Activated CD4-positive, alpha-beta T cell treated with anti-CD3 and anti-CD28 coated beads, Interleukin-2, amount 50 U/mL, for 48 hours (primary cell): ENCODE measurements at regions not wholly inside any gene's neighbourhood (a gene's known extent, or its start where the extent isn't known, plus 50 kb on each side); places are given as distances from the start of the nearest gene placed in this dataset.

Experiments used
- DNase-seq, 2 experiments: peaks; one replicate each; pipeline ENCODE4 v3.0.0-alpha.2; 2020

GRCh38 chr4:147054228-147054872 lies 108.7 kb upstream of the TTC29 start:
- DNase-seq = no peak

GRCh38 chr4:147056940-147057610 lies 111.4 kb upstream of the TTC29 start:
- DNase-seq = no peak

- DNase-seq = no peak
Observed at GRCh38 chr4:147057611-147058190, 112.0 kb upstream of the TTC29 start.

DNA sequence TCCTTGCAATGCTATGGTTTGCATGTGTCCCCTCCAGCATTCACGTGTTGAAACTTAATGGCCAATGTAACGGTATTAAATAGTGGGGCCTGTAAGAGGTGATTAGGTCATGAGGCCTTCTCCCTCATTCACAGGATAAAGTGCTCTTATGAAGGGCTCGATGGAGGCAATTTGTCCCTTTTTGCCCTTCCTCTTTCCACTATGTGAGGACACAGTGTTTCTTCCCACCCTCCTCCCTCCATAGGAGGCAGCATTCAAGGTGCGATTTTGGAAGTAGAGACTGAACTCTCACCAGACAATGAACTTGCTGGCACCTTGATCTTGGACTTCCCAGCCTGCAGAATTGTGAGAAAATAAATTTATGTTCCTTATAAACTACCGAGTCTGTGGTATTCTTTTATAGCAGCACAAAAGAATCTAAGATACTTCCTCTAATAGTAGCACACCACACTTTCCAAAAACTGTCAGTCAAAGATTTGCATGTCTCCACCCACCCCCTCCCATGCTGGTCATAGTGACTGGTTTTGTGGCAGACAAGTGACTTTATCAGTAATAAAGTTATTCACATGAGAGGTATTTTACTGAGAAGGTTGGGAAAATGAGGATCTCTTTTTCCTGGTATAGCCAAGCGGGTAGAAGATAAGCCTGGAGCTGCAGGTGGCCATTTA lies 113.5 kb upstream of the TTC29 start:
- DNase-seq = no peak

GRCh38 chr4:147060151-147060931 lies 114.7 kb upstream of the TTC29 start:
- no peak for DNase-seq

DNA sequence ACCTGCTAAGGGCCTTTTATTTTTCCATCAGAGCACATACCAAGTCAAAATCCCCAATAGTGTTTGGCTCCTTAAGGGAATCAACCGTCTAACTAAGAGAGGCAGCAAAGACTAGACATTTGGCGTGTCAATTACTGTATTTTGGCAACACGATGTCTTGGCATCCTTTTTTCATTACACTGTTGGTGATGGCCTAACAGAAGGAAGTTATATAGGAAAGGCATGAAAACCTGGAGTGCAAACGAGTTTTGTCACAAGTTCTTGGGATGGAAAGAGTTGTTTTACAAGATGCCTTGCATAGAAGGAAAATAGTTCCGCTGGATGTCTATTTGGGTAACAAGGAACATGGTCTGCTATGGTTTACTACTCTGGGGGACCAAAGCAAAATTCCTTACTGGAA lies 119.2 kb upstream of the TTC29 start:
- DNase-seq = no peak

GRCh38 chr4:147068564-147068963 lies 122.9 kb upstream of the TTC29 start:
- no peak for DNase-seq

GRCh38 chr4:147071209-147071740 lies 125.6 kb upstream of the TTC29 start:
- DNase-seq = no peak

DNA sequence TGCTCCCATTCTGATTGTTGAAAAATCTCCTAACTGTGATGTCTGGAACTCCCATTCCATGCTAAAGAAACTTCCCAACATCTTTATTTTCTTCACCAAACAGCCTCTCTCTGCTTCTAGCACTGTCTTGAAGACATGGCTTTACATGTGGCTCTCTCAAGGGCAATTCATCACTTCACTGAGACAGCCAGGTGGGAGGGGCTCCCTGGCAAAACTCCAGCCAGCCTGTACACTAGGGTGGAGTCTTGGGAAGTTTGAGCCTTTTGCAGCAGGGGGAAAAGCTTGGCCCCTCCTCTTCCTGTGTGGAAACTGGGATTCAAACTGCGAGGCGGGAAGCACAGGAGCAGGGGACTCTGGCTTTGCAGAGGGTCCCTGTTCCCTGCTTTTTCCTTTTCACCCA lies 130.5 kb upstream of the TTC29 start:
- DNase-seq = no peak

GRCh38 chr4:147076728-147077127 lies 131.1 kb upstream of the TTC29 start:
- DNase-seq = no peak

- no peak for DNase-seq
Observed at GRCh38 chr4:147078362-147078761, 132.7 kb upstream of the TTC29 start.

DNA sequence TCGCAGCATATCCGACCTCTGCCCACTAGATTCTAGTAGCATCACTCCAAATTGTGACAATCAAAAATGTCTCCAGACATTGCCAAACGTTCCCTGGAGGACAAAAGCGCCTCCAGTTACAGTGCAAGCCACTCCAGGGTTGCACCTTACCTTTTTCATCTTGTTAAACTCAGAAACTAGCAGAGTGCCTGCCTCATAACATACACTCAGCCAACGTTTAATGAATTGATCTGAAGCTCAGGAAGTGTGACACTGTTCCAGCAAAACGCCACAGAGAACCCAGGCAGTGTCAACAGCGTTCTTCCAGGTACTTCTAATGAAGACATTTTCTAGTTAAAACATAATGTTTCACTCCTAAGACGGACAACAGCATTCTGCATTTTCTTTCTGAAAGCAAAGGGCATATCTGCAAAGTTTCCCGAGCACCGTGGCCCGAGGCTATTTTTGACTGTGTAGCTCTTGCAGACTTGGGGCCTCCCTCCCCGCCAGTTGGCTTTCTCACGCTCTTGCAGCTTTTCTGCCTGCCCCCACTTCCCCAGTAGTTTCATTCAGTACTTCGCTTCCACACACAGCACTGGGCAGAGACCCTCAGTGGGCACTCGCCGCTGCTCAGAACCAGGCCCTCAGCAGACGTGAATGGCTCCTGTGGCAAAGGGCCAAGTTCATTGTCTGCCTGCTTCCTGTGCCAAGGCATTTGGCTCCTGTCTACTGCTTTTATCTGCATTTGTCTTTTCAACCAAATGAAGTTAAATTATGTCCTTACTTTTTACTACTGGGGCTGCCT lies 133.4 kb upstream of the TTC29 start:
- no peak for DNase-seq

GRCh38 chr4:147084861-147085260 lies 139.2 kb upstream of the TTC29 start:
- no peak for DNase-seq

DNA sequence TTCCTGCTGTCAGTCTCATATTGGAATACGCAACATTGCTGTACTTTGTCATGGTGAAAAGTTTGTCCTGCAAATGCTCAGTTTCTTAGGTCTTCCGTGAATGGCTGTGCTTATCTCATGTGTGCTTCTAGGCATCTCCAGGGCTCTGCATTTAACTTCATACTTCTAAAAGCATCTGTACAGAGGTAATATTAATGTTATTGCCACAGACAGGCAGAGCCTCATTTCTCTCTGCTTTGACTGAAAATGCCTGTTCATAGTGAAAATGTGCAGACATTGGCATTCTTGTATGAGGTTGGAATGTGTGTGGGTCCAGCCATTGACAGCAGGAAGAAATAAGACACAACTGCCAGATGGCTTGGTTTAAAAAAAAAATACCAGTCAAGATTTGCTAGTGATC lies 140.1 kb upstream of the TTC29 start:
- DNase-seq = no peak

GRCh38 chr4:147088146-147088545 lies 142.5 kb upstream of the TTC29 start:
- DNase-seq = no peak

DNA sequence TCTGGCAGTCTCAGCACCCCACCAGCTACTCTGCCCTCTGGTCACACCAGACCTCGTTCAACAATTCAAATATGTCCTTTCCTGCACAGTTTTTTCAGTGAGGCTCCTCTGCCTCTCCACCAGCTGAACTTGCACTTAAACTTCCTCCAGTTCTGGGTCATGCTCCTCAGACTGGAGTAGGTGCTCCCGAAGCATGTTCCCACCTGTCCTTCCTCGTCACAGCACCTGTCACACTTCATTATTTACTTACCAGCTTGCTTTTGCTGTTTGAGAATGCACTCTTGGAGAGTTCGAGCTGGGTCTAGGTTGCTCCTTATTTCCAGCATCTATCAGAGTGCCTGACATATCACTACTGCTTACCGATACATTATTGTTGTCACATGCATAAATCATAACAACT lies 144.8 kb upstream of the TTC29 start:
- DNase-seq = no peak

DNA sequence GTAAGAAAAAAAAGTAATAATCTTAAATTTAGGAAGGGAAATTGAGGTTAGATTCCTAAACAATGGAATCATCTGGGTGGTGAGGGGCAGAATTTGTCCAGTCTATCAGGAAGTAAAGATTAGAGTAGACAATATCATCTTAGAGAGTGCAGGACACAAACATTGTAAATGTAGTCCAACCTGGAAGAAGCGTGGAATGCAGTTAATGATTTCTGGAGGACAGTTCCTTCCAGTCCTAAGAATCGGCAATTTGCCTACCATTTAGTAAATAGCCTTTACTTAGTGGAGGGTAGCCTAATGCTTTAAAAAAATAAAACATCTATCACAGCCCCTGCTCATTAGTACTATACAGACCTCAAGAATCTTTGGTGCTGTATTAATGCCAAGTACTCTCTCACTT lies 147.5 kb upstream of the TTC29 start:
- no peak for DNase-seq

- no peak for DNase-seq
Observed at GRCh38 chr4:147094238-147094637, 148.6 kb upstream of the TTC29 start.

DNA sequence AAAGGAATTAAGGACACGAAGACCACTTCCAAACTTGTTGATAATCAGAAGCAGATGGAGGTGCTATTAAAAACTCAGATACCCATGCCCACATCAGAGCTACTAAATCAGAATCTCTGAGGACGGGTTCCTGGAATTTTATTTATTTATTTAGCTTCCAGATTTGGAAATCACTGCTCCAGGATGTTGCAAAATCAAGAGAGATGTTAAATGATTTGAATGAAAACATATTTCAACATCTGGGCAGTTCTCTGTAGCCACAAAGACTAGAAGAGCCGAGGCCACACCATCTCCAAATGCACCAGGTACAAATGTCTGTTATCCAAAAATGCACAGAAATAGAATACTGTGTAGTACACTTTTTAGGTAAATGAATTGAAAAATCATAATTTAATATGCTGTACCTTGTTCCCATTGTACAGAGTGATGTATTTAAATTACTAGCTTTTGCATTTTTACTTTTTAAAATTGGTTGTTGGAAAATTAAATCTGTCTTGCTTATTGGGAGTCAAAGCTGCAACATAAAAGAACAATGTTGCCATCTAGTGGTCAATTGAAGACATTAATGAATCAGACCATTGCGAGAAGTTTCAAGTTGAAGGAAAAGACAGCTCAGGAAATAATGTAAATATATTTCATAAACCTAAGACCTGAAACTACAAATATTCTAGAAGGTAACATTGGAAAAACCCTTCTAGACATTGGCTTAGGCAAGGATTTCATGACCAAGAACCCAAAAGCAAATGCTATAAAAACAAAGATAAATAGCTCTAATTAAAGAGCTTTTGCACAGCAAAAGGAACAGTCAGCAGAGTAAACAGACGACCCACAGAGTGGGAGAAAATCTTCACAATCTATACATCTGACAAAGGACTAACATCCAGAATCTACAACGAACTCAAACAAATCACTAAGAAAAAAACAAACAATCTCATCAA lies 151.3 kb upstream of the TTC29 start:
- DNase-seq = no peak

DNA sequence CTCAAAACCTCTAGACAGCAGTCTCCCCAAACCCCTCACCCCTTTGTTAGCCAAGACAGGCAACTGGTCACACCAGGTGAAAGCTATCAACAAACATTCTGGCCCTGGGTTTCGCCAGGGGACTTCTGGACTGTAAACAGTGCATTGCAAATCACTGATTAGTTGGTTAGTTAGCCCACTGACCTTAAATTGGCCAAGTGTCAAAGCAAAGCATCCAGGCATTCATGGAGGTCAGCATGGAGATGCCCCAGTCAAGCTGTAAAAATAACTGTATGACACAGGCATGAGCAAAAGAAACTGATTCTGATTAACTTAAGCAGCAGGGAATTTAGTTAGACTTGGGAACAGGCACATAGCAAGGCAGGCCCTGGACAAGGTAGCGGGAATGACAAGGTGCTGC lies 156.0 kb upstream of the TTC29 start:
- no peak for DNase-seq

GRCh38 chr4:147102596-147102995 lies 156.9 kb upstream of the TTC29 start:
- DNase-seq = no peak
